ENCODE measurements at regions not wholly inside any gene's neighbourhood (a gene's known extent, or its start where the extent isn't known, plus 50 kb on each side); places are given as distances from the start of the nearest gene placed in this dataset.

DNA sequence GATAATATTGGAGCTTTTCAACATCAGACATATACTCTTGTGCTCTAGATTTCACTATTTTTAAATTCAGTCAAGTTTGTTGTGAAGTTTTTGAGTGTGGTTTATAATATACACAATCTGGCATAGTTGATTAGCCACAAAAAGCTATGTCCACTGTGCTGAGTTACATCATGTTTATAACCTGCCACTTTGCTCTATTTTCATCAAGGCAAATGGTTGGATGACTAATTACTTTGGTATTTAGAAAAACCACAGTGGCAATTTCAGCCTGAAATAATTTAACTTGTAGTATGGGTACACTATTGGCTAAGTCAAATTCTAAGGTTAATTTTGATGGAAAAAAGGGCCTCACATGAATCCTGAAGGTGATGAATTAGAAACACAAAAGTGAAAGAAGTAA is 262.6 kb downstream of the C4orf33 start:
- ChIA-PET CTCF (interaction anchor here (0.7 to 1.0 kb wide), 2 partner anchors 15 to 1864 kb away, joined by 3 to 5 read pairs; no protein-coding TSS in a partner anchor), POLR2A (ENCODE audit: low non-redundant PET) (no interaction called here)
- no peak overlapping the region for H3K27ac ChIP-seq
- DNase-seq (ENCODE audit: low spot score), result peak; percentile 30
- TF ChIP-seq, protein P1, sequence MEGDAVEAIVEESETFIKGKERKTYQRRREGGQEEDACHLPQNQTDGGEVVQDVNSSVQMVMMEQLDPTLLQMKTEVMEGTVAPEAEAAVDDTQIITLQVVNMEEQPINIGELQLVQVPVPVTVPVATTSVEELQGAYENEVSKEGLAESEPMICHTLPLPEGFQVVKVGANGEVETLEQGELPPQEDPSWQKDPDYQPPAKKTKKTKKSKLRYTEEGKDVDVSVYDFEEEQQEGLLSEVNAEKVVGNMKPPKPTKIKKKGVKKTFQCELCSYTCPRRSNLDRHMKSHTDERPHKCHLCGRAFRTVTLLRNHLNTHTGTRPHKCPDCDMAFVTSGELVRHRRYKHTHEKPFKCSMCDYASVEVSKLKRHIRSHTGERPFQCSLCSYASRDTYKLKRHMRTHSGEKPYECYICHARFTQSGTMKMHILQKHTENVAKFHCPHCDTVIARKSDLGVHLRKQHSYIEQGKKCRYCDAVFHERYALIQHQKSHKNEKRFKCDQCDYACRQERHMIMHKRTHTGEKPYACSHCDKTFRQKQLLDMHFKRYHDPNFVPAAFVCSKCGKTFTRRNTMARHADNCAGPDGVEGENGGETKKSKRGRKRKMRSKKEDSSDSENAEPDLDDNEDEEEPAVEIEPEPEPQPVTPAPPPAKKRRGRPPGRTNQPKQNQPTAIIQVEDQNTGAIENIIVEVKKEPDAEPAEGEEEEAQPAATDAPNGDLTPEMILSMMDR (conservative IDR thresholded peaks at IDR 0.05; ENCODE audit: low read depth), result no peak

DNA sequence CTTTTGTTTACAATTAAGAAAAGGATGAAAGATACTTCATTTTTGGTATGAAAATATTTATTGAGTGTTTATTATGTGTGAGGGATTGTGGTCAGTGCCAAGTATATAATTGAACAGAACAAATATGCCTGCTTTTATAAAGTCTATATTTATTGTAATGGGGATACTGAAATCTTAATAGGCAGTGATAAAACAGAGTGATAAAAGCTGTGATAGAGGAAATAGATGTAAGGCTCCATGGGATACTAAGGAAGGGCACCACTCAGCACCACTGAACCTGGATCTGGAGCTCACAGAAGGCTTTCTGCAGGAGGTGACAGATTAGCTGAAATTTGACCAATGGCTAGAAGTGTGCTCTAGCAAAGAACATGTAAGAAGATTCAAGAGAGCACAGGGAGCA is 263.5 kb downstream of the C4orf33 start:
- POLR2A ChIA-PET (ENCODE audit: low non-redundant PET), result no interaction called here
- no peak for DNase-seq (ENCODE audit: low spot score)
- CTCF ChIA-PET, result interaction anchor here (0.7 kb wide), 1 partner anchor 1865 kb away, joined by 3 read pairs; no protein-coding TSS in a partner anchor
- TF ChIP-seq, protein P1 (conservative IDR thresholded peaks at IDR 0.05; ENCODE audit: low read depth), result no peak
- H3K27ac ChIP-seq, result no peak overlapping the region

DNA sequence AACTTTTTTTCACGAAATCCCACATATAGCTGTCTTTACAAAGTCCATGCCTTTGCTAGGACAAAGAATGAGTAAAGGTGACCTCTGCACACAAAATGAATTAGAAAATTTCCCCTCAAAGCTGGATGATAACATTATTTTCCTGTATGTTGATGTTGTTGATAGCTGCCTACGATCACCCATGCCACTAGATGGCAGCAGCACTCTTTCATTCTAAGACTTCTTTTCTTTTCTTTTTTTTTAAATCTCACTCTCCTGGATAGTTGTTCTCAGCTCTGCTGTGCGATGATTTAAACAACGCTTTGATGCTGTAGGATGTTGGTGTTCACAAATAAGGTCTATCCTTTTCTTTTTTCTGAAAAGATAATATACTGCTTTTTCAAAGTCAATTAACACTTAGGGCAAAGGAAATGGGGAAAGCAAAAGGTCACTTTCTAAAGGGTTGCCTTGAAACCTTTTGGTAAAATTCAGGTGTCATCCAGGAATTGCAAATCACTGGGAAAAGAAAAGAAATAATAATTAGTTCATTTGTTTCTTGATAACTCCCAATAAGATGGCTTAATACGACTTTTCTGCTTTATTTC is 266.8 kb downstream of the C4orf33 start:
- TF ChIP-seq, protein P1 (conservative IDR thresholded peaks at IDR 0.05; ENCODE audit: low read depth), result peak; percentile 83
- H3K27ac ChIP-seq, result no peak overlapping the region
- POLR2A ChIA-PET (ENCODE audit: low non-redundant PET), result no interaction called here
- peak; percentile 46 for DNase-seq (ENCODE audit: low spot score)
- CTCF ChIA-PET, result interaction anchor here (0.6 to 1.1 kb wide), 12 partner anchors 9 to 1241 kb away, joined by 3 to 4 read pairs (median 3); no protein-coding TSS in a partner anchor

GRCh38 chr4:129364747-129365452 is 268.9 kb downstream of the C4orf33 start:
- H3K27ac ChIP-seq, result no peak overlapping the region
- DNase-seq (ENCODE audit: low spot score), result no peak
- CTCF ChIA-PET, result interaction anchor here (1.1 kb wide), 1 partner anchor 277 kb away, joined by 3 read pairs; no protein-coding TSS in a partner anchor
- TF ChIP-seq, protein P1 (conservative IDR thresholded peaks at IDR 0.05; ENCODE audit: low read depth), result no peak
- POLR2A ChIA-PET (ENCODE audit: low non-redundant PET), result no interaction called here

GRCh38 chr4:129369361-129370010 is 273.5 kb downstream of the C4orf33 start:
- CTCF ChIA-PET, result no interaction called here
- POLR2A ChIA-PET (ENCODE audit: low non-redundant PET), result no interaction called here
- TF ChIP-seq, protein P1 (conservative IDR thresholded peaks at IDR 0.05; ENCODE audit: low read depth), result no peak
- no peak for DNase-seq (ENCODE audit: low spot score)
- H3K27ac ChIP-seq, result no peak overlapping the region

DNA sequence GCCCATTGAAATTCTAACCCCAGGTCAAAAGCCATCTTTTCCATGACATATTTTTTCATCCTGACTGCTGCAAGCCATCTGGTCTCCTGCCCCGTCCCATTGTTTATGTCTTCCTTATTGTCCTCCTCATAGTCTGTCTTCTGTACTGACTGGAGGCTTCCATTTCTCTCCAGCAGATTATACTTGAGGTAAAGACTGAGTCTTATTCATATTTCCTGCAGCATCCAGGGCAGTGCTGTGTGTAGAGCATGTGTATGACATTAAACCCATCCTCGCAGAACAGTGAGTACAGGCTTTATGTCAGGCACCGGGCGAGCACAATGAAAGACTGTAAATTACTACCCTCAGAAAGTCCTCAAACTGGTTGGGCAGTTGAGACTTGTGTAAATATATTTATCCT is 275.1 kb downstream of the C4orf33 start:
- TF ChIP-seq, protein P1 (conservative IDR thresholded peaks at IDR 0.05; ENCODE audit: low read depth), result no peak
- CTCF ChIA-PET, result no interaction called here
- H3K27ac ChIP-seq, result no peak overlapping the region
- POLR2A ChIA-PET (ENCODE audit: low non-redundant PET), result no interaction called here
- no peak for DNase-seq (ENCODE audit: low spot score)
